ENCODE measurements at regions not wholly inside any gene's neighbourhood (a gene's known extent, or its start where the extent isn't known, plus 50 kb on each side); places are given as distances from the start of the nearest gene placed in this dataset.

DNA sequence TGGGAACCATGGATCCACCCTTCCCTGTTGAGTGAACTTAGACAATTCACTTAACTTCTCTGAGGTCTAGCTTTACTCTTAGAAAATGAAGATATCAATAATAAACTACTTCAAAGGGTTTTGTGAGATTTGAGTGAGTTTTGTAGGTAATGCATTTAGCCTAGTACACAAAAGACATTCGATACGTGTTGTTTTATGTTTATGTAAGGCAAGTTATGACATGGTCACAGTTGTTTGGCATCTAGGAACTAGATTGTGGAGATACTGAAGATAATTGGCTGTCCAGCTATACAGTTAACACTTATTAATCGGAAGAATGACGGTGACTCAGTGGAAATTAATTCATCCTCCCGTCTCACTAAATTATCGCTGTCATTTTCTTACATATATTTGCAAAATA, 1781.1 kb upstream of the TENM3 start:
- ATAC-seq (ENCODE audit: poor library complexity) (no peak), DNase-seq (no peak)
- intact Hi-C loops (cut with DNase I) = no loop called here

DNA sequence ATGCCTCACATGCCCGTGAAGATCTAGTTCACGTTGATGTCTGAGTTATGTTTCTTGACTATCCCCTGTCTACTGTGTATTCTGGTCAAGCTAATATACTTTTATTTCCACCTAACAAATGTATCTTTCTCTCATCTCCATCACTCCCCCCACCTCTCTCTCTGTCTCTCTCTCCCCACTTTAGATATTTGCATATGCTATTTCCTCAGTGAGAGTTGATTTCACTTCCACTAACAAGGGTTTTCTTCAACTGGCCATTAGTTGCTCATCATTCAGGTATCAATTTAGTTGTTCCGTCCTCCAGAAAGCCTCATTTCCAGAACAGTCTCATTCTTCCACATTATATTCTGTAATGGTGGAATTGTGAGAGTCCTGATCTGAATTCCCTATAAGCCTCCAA, 1777.8 kb upstream of the TENM3 start:
- ATAC-seq (ENCODE audit: poor library complexity) = no peak
- intact Hi-C loops (cut with DNase I) = no loop called here
- DNase-seq = no peak

DNA sequence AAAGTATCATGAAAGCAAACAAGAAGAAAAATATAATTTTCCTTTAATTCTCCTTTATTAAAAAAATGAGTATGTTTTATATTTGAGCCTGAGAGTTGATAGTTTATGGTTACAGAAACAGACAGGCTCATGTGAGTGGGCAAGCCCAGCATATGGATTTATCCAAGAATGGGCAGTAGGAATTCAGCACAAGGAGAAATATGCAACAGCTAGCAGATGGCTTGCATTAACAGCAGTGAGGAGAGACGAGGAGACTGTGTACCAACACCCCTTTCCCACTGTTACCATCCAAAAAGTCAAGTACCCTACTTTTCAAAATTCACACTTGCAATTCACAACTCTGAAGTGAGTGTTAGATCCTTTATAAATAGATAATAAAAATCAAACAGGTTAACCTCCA, 1760.2 kb upstream of the TENM3 start:
- no peak for ATAC-seq (ENCODE audit: poor library complexity)
- intact Hi-C loops (cut with DNase I) = no loop called here

DNA sequence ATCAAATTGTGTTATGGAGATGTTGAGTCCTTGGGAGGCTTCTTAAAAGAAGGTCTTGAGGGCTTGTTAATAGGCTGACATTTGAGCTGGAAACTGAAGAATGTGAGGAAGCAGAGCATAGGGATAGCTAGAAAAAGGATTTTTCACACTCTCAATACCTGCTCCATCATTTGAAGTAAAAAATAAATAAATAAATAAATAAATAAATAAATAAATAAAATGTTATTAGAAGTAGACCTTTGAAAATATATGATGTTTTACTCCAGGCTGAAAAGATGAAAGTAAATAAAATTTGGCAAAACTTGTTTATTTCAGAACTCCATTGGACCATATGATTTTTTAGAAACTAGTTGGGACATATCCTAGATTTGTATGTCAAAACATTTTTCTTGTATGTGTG, 1757.8 kb upstream of the TENM3 start:
- no peak for DNase-seq
- no peak for ATAC-seq (ENCODE audit: poor library complexity)
- intact Hi-C loops (cut with DNase I) = no loop called here

More for the DNA sequence above, 1760.2 kb upstream of the TENM3 start:
- no peak for DNase-seq

DNA sequence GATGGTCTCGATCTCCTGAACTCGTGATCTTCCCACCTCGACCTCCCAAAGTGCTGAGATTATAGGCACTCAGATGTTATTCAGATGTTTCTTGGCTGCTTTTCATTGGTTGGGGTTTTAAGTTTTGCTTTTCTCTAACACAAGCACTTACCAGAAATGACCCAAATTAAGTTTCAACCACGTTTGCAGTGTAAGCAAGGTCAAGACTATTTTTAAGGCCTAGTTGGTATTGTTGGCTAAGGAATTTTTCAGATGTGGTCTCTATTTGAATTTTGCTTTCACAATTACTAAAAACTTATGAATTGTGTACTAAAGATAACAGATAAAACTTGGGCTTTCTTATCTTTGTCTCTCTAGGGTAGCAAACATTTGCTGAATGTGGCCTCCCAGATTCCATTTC, 1756.9 kb upstream of the TENM3 start:
- DNase-seq (no peak), ATAC-seq (ENCODE audit: poor library complexity) (no peak)
- intact Hi-C loops (cut with DNase I) = no loop called here

DNA sequence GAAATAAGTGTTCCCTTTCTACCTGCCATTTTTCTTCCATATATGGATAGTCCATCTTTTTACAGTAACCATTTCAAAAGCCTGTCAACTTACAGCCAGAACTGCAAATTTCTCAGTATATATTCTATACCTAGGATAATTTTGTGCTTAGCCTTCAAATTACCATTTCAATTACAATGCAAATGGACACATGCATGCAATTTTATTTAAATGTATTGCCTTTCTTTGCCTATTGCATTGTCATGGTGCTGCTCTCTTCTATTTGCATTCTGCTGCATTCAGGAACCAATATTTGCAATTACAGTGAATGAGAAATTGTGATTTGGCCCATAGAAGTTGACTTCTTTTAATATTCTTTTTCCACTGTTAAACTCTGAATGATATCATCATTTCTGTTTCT, 1753.4 kb upstream of the TENM3 start:
- DNase-seq = no peak
- intact Hi-C loops (cut with DNase I) = no loop called here
- ATAC-seq (ENCODE audit: poor library complexity) = no peak

DNA sequence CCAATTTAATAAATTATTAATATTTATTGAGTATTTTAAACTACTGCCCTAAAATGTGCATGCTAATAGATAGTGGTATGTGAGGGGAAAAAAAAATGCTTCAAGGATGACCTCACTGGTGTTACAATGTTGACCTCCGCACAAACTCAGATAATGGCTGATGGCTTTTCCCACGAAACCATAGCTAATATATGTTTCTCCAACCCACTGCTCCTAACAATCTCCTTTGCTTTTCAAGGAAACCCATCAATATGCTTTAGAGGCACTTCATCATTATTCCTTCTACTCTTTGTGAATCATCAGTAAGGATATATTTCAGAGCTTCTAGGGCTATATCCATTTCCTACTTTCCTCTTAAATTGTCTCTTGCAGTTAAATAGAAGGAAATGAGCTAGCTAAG, 1752.0 kb upstream of the TENM3 start:
- DNase-seq = no peak
- intact Hi-C loops (cut with DNase I) = no loop called here
- ATAC-seq (ENCODE audit: poor library complexity) = no peak

DNA sequence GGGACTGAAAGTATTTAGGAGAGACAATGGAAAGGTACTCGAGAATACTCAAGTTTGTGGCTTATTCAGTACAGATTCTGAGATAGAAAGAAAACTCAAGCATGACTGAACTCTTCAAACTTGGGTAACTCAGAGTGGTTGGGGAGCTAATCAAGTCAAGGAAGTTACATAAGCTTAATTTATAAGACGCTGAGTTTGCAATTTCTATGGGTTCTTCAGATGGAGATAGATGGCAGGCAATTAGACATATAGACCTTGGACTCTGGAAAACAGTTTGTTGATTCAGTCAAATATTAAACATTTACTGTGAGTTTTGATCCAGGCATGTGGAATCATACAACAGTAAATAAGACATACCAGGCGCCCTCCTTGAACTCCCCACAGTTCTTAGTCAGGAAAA, 1749.9 kb upstream of the TENM3 start:
- intact Hi-C loops (cut with DNase I) = no loop called here
- DNase-seq (no peak), ATAC-seq (ENCODE audit: poor library complexity) (no peak)

DNA sequence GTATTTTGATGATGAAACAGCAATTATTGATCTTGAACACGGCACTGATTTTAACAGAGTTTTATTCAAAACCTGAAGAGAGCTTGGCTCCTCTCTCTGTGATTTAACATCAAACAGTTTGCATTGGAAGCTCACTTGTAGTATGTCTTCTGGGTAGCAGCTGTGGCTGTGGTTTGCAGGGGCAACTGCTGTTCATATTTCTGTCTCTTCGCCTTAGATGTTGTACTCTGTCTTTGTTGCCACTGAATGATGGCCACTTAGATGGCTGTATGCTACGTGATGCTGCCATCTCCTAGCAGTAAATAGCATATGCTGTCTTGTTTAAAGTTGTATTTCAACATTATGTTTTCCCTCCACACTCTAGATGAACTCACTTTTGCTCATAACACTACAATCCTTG, 1743.0 kb upstream of the TENM3 start:
- DNase-seq (no peak), ATAC-seq (ENCODE audit: poor library complexity) (no peak)
- intact Hi-C loops (cut with DNase I) = no loop called here

DNA sequence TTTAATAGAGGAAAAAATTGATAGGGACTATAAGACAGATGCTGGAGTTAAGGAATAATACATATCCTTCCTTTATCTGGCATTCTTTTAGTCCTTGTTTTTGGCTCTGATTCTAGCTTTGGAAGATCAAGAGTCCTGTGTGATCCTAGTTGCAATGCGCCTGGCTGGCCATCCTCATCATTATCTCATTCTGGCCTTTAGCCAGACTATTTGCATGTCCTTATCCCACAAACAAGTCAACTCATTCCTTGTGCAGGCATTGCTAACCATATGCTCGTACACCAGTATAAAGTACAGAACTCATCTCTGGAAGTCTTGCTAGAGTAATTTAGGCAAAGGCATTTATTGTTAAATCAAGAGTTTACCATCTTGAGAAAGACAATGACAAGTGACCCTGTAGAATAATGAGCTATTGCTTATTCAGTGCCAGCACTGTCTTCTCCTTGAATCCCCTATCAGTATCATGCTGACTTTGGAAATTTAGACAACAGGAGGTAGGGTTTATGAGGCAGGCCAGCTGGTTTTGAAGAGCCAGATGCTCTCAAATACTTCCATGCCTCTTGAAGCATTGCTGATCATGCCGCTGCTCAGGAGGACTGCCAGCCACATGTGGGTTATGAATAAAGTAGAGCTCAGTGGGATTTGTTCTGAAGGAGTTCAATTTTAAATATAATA, 1730.3 kb upstream of the TENM3 start:
- DNase-seq = no peak
- no peak for ATAC-seq (ENCODE audit: poor library complexity)
- intact Hi-C loops (cut with DNase I) = no loop called here

DNA sequence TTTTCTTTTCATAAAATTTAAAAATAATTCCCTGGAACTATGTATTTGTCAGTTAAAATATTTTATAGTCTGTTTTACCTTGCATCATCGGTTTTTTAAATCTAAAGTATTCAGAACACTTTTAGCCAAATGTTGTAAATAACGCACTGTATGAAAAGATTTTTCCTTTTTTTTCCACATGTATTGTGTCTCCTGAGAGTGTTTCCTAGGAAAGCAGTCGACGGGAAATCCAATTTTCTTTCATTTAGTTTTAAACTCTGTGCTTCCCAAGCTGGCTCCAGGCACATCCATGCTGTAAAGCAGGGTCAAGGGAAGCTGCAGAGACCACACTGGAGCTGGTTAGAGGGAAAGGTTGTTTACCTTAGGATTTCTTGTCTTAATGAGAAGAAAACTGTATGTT, 1724.3 kb upstream of the TENM3 start:
- intact Hi-C loops (cut with DNase I) = no loop called here
- DNase-seq (no peak), ATAC-seq (ENCODE audit: poor library complexity) (no peak)

DNA sequence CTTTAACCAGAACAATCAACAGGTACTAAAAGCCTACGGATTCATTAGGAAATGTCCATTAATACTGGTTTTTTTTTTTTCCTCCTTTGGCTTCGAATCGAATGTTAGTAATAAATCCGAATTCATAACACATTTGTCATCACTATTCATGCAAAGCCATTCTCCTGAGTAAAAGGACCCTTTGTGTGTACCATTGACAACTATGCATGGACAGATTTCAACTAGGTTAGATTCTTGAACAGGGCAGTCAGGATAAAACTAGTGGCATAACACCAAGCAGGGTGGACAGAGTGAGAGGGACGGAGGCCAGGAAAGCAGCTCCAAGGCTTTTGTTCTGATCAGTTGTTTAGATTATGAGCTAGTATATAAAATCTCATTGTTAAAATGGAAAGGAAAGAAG, 1722.0 kb upstream of the TENM3 start:
- ATAC-seq (ENCODE audit: poor library complexity) = no peak
- intact Hi-C loops (cut with DNase I) = no loop called here
- no peak for DNase-seq

DNA sequence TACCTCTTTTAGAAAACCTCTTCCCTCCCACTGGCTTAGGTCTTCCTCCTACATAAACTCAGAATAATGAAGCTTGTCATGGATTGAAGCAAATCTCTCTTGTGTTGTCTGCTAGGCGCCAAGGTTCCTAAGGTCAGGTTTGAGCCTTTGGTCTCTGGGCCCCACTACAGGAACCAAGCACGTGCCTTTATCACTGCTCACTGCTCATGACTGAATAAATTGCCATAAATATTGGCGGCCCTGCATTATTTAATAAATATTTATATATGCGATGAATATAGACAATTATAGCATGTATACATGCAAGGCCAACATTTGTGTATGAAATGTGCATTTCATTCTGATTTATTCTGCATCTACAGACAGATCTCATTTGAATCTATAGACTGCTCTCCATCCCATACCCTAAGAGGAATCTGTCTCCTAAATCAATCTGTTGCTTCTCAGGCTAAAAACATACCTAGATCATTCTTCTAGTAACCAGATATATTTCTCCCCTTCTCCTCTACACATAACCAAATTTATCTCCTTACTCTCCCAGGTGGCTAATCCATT, 1717.6 kb upstream of the TENM3 start:
- intact Hi-C loops (cut with DNase I) = no loop called here
- no peak for DNase-seq
- ATAC-seq (ENCODE audit: poor library complexity) = no peak

DNA sequence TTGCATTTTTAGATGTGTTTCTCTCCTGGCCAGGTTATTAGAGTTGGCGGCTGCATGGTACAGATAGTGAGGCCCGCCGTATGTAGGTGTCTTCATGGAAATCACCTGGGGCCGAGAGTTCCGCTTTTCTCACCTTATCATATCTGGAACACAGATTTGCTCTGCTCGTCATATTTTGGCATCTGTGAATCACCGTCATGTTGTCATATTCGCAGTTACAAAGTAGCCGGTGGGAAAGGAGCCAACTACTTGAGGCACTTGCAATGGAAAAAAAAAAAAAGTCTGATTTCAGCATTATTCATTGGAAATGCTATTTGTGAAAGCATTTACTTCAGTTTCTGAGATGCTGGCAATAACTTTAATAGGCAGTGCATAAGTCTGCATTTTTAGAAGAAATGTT, 1715.2 kb upstream of the TENM3 start:
- DNase-seq (no peak), ATAC-seq (ENCODE audit: poor library complexity) (no peak)
- intact Hi-C loops (cut with DNase I) = no loop called here

DNA sequence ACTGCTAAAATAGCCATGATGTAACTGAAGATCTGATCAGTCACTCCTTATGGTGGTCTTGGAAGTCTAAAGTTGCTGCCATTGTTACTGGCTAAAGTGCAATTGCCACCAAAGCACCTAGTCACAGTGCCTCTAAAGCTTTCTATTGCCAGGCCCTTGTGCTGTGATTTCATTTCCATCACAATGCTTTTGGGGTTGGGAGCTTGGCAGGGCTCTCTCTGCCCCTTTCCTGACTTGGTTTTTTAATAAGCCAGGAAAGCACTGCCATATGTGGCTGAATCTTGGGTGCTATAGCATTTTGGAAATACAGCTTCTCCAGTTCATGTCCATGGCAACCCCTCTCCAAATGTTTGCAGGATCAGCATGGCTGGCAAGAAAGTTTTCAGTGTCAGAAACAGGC, 1712.4 kb upstream of the TENM3 start:
- intact Hi-C loops (cut with DNase I) = no loop called here

DNA sequence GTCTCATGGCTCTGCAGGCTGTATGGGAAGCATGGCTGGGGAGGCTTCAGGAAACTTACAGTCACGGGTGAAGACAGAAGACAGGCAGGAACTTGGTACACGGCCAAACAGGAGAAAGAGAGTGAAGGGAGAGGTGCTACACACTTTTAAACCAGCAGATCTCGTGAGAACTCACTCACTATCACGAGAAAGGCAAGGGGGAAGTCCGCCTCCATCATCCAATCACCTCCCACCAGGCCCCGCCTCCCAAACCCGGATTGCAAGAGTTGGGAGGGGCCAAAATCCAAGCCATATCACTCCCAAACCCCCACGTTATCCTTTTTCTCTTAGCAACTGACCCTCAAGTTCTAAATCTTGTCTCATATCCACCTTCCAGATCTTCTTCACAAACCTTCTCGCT, 1710.5 kb upstream of the TENM3 start:
- intact Hi-C loops (cut with DNase I) = no loop called here
- DNase-seq = no peak
- ATAC-seq (ENCODE audit: poor library complexity) = no peak

More for the DNA sequence above, 1712.4 kb upstream of the TENM3 start:
- no peak for ATAC-seq (ENCODE audit: poor library complexity)
- DNase-seq = no peak

DNA sequence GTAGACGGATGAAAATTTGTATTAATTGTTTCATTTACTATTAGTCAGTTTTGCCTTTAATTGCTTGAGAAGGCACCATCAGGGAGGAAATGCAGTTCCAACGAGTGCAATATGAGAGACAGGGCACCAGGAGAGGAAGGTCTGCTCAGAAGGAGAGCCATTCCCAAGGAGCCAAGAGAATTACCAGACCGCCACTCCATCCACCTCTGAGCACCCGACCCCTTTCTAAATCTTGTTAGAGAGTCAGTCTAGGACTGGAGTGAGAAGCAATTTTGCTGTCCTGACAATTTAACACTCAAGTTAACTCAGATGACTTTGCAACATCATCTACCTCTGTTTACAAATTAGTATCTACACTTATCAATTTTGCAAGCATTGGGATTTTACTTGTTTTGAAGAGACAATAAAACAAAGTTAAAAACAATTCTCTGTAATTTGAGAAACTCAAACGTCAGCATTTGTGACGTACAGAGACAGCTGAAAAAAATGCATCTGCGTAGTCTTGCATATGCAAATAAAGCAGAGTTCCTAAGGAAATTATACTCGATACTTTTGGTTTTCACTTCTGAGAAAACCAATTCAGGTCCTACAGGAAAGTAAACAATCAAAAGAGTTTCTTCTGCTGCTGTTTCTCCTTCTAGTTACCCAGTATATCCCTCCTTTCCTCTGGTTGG, 1704.7 kb upstream of the TENM3 start:
- intact Hi-C loops (cut with DNase I) = no loop called here
- DNase-seq (no peak), ATAC-seq (ENCODE audit: poor library complexity) (no peak)

DNA sequence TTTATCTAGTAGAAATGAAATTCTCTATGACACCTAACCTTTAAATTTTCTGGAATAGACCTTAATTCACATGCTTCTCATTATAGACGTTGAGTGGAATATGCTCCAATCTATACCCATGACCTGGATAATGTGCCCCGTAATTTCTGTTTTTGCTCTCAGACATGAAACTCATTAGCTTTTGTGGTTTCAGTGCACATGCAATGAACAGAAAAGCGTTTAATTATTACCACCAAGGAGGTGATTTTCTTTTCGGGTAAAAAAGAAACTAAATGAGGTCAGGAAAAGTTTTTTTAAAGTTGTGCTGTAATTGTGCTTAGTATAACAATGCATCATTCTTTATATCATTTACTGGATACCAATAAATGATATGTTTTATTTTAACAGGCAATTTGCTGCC, 1703.9 kb upstream of the TENM3 start:
- ATAC-seq (ENCODE audit: poor library complexity) = no peak
- no peak for DNase-seq
- intact Hi-C loops (cut with DNase I) = no loop called here

DNA sequence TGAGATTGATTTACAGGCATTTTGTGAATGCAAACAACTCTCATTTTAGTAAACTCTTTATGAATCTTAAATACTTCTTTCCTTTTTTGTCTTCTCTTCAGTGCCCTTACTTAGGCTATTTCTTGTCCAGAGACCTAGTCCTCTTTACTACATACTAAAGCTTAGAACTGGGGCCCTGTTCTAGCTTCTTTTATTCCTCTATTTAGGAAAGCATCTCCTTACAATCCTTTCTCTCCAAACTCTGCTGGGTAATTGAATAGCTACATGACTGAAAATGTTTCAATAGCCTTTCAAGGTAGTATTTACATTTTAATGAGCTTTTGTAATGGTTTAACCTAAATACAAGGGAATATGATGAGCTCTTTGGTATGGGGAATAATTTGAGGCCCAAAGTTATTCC, 1701.5 kb upstream of the TENM3 start:
- DNase-seq = no peak
- ATAC-seq (ENCODE audit: poor library complexity) = no peak
- intact Hi-C loops (cut with DNase I) = no loop called here

DNA sequence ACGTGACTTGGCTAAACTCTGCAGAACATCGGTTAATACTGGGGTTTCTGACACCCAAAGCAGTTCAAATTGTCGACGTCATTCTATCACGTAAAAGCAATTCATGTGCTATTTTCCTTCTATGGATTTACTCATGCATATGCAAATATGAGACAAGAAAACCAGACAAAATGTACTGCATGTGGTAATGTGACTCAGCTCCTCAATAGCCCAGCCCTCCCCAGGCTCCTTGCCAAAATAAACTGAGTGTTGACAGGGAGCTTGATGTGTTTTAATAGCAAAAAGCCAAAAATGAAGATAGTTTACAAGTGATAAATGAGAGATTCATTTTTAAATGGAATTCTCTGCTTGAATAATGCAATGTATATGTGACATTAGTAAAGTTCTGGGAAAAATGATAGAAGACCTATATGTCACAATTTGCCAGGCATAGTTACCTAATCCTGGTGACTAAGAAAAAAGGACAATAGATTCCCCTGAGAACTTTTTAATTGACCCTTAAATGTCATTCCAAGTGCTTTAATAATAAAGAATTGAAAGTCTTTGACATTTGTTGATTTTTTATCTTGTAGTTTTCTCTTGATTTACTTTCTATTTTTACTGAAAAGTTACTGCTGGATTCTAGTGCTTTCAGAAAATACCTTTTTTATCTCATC, 1700.6 kb upstream of the TENM3 start:
- intact Hi-C loops (cut with DNase I) = no loop called here

More for the DNA sequence above, 1700.6 kb upstream of the TENM3 start:
- DNase-seq (no peak), ATAC-seq (ENCODE audit: poor library complexity) (no peak)

Measured in Right ventricle myocardium superior (tissue), 1 donor.